ENCODE measurements at regions not wholly inside any gene's neighbourhood (a gene's known extent, or its start where the extent isn't known, plus 50 kb on each side); places are given as distances from the start of the nearest gene placed in this dataset.

DNA sequence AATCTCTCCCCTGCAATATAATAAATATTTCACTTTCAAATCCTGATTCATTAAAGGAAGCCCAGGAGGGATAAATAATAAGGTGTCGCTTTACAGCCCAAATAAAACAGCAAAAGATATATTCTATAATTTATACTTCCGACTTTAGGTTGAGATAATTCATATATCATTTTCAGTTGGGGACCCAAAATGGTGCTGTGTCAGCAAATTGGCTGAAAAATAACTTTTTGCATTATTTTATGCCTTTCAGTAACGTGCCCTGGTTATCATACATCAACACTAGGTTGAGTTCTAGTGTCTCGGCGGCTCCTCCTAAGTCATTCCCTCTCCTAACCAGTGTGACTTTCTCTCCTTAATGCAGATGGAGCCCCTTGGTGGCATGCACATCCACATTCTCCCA lies 278.2 kb downstream of the NXPE2 start:
- TF ChIP-seq, protein P1, sequence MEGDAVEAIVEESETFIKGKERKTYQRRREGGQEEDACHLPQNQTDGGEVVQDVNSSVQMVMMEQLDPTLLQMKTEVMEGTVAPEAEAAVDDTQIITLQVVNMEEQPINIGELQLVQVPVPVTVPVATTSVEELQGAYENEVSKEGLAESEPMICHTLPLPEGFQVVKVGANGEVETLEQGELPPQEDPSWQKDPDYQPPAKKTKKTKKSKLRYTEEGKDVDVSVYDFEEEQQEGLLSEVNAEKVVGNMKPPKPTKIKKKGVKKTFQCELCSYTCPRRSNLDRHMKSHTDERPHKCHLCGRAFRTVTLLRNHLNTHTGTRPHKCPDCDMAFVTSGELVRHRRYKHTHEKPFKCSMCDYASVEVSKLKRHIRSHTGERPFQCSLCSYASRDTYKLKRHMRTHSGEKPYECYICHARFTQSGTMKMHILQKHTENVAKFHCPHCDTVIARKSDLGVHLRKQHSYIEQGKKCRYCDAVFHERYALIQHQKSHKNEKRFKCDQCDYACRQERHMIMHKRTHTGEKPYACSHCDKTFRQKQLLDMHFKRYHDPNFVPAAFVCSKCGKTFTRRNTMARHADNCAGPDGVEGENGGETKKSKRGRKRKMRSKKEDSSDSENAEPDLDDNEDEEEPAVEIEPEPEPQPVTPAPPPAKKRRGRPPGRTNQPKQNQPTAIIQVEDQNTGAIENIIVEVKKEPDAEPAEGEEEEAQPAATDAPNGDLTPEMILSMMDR (conservative IDR thresholded peaks at IDR 0.05; ENCODE audit: low read depth, low read length): no peak
- no peak for TF ChIP-seq EZH2 (IDR thresholded peaks at IDR 0.05; ENCODE audit: low read length, unreplicated experiment)

Data from PC-3 (cell line).